G401 (cell line): ENCODE measurements at regions not wholly inside any gene's neighbourhood (a gene's known extent, or its start where the extent isn't known, plus 50 kb on each side); places are given as distances from the start of the nearest gene placed in this dataset.
"Not testable (repeated sequence)": the region's sequence is repeated elsewhere in the genome, so short reads cannot be mapped to it uniquely, and the experiment has no call there.

Source experiments
- DNase-seq: peaks from one replicate; pipeline ENCODE4 v3.0.0-alpha.2; 2015; ENCODE audit warnings: low spot score
- in situ Hi-C: cut with HindIII; loops from 2 replicates; pipeline ENCODE4 v1.10.0; 2016; ENCODE audit warnings: low sequenced_read_pairs, mixed read lengths

DNA sequence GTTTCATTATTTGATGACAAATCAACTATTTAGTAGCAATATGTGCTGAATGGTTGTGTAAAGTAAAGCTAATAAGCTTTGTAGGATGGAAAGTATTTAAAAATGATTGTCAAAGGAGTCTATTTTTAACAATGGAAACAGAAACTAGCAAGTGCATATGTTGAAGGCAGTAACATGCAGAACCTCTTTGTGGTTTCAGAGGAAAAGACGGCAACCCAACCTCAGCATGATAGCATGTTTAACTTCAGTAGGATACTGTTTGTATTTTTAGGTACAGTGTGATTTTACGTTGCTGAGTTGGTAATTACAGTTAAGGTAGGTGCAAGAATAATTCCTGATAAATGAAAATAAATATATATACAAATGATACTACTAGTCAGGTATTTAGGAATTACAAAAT, 545.4 kb downstream of the CDY1 start:
- DNase-seq, in situ Hi-C loops: not testable (repeated sequence)

DNA sequence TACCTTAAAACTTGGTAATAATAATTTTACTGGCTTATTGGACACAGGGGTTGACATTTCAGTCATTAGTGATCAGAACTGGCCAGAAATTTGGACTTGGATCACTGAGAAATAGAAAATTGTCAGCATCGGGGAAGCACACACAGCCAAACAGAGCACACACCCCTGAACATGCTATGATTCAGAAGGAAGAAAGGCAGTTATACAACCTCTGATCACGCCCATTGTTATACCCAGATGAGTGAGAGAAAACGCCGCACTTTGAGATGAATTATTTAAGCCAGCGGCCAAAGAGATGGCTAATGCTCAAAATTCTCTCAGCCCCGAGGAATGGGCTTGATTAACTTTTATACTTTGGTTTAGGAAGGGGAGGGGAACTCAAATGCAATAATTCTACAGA, 557.4 kb downstream of the CDY1 start:
- DNase-seq, in situ Hi-C loops: not testable (repeated sequence)

DNA sequence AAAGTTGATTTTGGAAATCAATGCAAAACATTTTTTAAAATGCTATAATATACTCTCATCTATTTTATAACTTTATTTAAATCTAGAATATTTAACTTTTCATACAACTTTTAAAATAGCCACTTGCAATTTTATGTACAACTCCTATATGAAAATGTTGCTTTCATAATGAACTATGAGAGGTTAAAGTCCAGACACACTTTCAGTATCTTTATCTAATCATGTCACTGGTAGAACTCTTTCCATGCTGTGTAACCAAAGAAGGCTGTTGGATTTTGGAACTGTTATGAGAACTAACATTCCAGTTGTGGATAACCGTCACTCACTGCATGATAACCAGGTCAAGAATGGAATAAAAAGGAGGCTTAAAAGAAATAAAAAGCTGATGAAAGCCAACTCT, 603.1 kb downstream of the CDY1 start:
- DNase-seq, in situ Hi-C loops: not testable (repeated sequence)

DNA sequence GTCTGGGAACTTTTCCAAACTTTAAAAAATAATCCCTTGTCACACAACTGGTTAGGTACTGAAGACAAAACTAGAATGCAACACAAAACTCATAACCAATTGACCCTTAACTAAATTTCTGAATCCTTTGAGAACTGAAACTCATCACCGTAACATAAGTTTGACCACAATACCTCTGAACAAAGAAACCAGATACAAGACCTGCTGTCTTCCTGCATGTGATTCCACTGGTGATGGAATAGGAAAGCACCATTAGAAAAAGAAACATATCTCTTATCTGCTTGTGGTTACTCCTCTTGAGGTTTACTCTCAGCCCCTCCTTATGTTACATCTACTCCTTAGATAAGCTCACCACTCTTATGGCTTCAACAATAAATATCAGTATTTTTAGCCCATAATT, 603.6 kb downstream of the CDY1 start:
- DNase-seq, in situ Hi-C loops: not testable (repeated sequence)

DNA sequence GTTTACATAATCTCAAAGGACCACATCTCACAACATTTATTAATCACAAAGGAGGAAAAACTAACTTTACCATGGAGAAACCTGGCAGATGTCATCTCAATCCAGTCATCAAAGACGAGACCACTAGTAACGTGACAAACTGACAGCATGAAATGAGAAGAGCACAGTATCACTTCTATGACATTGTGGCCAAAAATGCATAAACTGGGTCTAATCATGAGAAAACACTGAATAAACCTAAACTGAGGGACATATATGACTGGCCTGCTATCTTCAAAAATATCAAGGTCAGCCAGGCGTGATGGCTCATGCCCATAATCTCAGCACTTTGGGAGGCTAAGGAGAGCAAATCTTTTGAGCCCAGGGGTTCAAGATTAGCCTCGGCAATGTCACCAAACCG, 619.0 kb downstream of the CDY1 start:
- DNase-seq, in situ Hi-C loops: not testable (repeated sequence)

DNA sequence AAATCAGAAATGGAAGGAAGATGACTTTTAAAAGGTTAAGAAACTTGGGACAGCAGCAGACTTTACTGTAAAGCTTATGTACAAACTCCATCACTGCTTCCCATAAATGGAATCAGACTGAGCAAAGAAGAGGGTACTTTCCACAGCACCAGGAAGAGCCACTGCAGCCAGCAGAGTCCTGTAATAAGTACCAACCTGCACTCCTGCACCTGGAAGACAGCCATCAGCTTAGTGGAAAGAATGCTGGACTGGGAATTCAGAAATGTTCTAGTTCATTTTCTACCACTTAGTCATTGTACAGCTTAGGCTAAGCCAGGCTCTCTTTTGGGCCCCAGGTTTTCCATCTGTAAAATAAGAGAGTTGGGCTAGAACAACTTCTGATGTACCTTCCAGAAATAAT, 632.3 kb downstream of the CDY1 start:
- in situ Hi-C loops, DNase-seq: not testable (repeated sequence)

DNA sequence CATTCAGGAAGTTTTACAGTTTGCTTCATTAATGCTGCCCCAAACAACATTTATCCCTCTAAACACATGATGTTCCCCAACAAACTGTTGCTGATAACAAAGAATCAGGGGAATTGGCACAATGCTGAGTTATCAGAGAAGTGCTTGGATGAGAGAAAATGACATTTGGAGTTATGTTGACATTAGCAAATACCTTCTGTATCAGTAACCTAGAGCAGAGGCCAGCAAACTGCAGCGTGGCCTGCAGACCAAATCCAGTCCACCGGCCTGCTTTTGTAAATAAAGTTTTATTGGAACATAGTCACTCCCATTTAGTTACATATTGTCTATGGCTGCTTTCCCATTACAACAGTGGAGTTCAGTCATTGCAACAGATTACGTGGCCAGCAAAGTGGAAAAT, 643.5 kb downstream of the CDY1 start:
- in situ Hi-C loops, DNase-seq: not testable (repeated sequence)

DNA sequence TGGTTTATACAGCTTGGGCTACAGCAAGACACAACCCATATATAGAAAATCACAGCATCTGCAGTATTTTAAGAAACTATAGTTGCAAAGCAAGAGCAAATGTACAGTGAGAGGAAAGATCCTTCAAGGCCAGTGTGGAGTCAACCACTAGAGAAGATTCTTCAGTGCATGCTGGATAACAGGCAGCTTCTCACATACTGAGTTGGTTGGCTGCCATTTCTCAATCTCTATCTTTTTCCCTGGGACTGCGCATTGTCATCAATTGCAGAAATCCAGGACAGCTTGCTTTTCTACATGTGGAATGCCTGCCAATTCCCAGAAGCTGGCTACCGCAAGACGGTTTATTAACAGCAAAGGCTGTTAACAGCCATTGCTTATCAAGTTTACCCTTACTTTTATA, 646.5 kb downstream of the CDY1 start:
- in situ Hi-C loops, DNase-seq: not testable (repeated sequence)

DNA sequence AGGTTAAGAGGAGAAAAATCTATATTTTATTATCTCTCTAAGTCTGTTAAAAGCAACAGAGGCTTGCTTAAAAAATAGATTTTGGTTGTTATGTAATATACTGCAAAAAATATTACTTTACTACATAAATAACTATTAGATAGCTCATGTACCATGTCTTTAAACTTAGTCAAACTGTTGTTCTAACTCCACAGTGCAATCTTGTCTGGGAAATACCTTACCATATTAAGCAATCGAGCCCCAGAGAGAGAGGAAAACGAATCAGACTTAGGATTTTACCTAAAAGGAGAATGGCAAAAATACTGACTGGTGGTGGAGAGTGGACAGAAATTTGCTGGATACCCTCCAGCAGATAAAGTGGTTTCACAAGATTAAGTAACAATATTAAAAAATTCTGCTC, 647.0 kb downstream of the CDY1 start:
- in situ Hi-C loops, DNase-seq: not testable (repeated sequence)

DNA sequence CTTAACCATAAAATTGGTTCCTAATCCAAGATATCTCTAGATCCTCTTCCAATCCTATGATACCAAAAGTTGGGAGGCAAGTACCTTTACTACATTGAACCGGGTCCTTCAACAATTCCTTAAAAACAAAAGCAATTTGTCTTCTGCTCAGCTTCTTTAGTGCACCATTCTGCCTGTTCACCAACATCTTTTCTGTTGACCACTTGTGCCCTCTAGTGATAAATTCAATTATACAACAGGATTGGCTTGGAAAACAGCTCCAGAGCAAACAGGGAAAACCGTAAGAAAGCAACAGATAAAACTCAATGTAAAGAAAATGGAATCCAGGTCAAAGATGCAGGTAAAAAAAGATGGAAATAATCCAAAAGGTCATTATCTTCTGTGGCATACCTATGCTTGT, 651.2 kb downstream of the CDY1 start:
- in situ Hi-C loops, DNase-seq: not testable (repeated sequence)

DNA sequence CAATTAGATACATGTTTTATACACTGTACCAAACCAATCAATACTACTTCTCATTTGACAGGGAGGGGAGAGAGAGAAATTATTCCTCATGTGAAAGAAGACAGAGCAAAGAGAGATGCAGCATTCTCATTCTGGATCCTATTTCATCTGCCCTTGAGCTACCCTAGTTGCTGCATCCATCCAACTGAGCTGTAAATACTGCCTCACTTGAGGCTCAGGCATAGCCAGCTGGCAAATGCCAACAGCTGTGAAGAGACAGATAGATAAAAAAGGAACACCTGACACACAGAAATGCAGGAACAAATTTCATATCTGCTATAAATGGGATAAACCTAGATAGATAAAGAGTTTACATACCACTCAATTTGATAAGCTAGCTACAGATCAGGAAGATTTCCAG, 684.1 kb downstream of the CDY1 start:
- DNase-seq, in situ Hi-C loops: not testable (repeated sequence)

DNA sequence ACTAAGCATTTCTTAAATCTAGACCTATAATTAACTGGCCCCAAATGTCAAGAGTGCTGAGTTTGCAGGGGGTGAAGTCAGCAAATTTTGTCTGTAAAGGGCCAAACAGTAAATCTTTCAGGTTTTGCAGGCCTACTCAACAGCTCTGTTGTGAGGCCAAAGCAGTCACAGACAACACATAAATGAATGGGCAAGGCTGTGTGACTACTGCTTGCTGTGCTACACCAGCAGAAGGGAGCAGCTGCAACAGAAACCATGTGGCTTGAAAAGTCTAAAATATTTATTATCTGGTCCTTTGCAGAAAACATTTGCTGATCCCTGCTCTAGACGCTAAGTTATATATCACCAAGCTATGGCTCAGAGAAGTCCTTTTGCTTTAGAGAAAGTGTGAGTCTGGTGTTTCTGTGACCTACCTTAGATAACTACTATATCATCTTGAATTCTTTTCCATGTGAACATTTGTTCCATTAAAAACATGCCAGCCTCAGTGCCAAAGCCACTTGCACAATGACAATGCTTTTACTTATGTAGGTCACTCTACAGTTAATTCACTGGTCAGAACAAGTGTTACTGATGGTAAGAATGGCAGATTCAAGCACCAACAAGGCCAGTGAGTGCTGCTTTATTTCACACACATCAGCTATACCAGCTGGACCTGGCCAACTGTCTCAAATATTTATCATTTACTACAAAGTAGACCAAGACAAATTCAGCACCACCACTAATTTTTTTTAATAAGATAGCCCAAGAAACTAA, 684.9 kb downstream of the CDY1 start:
- in situ Hi-C loops, DNase-seq: not testable (repeated sequence)

DNA sequence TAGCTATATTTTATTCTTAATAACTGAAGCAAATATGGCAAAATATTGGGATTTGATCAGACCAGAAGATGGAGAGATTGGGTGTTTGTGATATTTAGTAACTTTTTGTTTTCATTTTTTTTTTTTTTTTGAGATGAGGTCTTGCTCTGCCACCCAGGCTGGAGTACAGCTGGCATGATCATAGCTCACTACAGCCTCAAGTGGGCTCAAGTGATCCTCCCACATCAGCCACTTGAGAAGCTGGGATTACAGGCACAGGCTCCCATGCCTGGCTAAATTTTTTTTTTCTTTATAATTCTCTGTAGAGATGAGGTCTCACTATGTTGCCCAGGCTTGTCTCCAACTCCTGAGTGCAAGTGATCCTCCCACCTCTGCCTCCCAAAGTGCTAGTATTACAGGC, 686.4 kb downstream of the CDY1 start:
- DNase-seq, in situ Hi-C loops: not testable (repeated sequence)

DNA sequence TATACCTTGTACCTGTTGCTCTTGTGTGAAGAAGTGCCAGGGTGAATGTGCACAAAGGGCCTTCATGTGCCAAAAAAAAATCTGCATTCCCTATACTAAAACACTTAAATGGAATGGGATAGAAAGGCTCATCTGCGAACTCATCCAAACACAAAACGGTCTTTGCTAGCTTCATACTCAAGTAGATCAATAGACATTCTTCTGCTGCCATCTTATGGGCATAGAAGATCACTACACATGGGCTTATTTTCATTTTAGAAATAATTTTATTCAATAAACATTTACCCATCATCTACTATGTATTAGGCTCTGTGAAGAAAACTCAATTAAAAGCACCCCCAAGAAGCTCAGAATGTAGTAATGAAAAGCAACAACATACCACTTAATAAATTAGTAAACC, 693.1 kb downstream of the CDY1 start:
- DNase-seq = peak; percentile 28
- in situ Hi-C loops = not testable (repeated sequence)

DNA sequence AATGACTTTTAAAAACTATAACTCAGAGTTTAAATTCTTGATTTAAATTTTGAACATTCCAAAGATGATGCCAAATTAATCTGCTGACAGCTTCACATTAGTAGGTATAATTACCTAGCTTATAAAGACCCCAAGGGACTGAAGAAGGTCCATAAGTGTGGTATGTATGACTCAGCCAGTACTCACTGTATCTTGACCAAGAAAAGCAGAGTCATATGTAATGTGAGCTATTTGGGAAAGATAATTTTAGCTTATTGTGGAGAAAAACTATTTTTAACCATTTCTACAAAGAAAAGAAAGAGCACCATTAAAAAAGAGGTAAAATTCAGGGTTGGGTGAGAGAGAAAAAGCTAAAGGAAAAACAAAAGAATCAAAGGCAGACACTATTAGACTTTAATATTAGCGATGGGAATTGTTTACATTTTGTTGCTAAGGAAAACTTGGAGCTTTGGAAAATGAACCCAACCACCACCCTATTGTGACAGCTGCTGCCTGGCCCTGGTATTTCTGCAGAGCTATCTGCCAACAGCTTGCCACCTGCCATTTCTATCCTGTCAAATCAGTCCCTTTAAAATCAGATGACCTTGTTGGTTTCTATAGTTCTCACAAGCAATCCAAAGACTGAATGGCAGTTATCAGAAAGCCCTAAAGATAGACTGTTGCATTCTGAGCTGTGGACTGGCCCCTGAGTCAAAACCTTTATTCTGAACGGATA, 697.7 kb downstream of the CDY1 start:
- in situ Hi-C loops = not testable (repeated sequence)
- DNase-seq = peak; percentile 0

DNA sequence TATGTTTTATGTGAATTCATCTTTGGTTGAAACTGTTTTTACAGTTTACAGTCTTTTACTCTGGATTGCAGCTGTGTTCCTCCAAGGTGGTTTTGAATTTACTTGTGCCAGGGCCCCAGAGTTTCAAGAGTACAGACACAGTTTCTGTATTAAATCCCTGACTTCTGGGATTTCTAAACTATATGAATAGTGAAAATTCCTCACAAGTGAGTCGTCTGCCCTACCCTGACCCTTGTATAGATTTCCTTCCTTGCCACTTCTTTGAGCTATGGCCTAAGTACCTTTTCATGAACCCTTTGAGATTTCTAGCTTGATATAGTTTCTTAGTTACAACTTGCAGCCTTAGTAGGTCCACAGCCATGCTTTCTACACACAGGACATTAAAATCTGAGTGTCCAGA, 700.8 kb downstream of the CDY1 start:
- DNase-seq, in situ Hi-C loops: not testable (repeated sequence)

DNA sequence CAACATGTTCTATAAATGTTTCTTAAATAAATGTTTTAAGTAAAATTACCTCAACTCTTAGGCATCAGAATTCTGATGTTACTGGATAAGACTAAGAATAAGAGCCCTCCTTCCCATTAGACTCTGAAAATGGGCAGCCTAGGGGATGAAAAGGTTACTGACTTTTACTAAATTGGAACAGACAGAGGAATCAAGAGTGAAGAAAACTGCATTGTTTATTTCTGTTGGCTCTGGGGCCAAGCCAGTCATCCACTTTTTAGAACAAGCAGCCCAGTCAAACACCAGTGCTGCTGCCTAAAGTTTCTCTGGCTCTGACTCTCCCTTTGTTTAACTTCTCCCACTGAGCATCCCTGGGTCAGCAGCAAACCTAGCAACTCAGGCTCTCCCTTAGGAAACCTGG, 731.0 kb downstream of the CDY1 start:
- in situ Hi-C loops, DNase-seq: not testable (repeated sequence)

DNA sequence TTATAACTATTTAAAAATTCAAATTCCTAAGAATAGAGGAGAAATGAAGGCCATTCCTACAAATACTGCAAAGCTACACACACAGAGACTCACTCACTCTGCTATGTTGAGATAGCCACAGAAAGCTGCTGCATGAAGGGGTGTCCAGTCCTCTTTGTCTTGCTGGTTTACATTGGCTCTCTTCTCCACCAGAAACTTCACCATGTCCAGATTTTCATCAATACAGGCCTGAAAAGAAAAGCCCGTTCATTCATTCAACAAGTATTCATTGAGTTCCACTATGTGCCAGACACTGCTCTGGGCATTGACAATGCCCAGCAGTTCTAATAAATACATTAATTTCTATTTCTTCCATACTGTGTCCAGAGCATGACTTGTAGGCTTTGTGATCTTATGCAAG, 732.3 kb downstream of the CDY1 start:
- in situ Hi-C loops = no loop called here
- no peak for DNase-seq

DNA sequence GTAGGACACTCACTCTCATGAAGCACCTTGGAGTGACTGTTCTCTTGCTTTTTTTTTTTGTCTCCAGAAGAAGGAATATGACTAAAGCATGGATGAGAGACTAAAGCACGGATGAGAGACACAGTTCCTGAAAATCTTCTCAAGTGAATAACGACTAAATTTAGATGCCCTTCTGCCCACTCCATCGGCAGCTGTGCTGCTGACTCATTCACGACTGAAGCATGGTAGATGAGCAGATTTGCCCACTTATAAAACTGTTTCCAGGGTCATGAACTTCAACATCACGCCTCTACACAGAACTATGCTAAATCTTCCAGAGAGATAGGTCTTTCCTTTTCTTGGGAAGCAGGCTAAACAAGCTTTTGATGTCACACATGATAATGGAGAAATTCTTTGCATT, 738.0 kb downstream of the CDY1 start:
- in situ Hi-C loops, DNase-seq: not testable (repeated sequence)

DNA sequence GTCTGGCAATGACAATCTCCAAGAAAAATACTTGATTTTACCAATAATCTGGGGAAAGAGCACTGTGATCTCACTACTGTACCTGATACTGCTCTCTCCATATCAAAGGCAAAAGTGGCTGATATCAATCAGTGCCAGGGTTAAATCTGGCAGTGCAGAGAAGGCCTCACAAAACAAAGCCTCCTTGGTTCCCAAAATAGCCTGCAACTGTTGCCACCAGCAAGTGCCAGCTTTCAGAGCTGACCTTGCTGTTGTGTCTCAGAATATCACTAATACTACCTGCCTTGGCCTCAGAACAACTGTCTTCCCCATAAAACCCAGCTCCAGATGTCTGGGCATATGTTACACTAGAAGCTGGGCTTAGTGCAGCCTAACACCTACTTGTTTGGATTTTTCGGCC, 738.6 kb downstream of the CDY1 start:
- DNase-seq, in situ Hi-C loops: not testable (repeated sequence)
